ENCODE measurements at regions not wholly inside any gene's neighbourhood (a gene's known extent, or its start where the extent isn't known, plus 50 kb on each side); places are given as distances from the start of the nearest gene placed in this dataset.

DNA sequence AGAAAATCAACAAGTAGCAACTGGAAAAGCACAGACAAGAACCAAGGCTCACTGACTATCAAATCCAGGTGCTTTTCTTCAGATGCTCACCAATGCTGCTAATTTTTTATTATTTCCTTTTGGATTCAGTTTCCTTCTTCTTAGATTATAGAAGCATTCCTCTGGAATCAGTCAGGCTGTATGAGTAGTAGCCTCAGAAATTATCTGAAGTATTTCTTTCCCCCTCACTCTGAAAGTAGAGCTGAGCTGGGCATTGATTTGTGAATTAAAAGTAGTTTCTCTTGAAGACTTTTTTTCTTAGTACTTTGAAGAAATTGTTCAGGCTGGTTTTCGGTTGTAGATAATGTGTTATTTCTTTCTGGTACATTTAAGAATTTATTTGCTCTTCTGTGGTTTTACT is 273.7 kb downstream of the NOL4 start:
- no peak for DNase-seq

DNA sequence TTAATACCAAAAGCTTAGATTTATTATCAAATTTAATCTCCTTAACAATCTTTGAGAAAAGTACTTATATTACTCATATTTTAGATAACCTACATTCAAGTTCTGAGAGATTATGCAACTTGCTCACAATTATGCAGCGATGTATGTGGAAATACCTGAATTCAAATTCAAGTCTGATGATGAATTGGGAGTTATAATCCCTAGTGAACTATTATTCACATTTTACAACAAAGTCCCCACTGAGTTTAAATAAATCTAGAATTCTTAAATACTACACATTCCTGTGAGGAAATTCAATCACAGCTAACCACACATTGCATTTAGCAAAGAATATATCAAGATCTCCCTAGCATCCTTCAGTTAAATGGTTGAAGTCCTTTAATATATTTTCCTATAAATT is 278.4 kb downstream of the NOL4 start:
- no peak for DNase-seq

DNA sequence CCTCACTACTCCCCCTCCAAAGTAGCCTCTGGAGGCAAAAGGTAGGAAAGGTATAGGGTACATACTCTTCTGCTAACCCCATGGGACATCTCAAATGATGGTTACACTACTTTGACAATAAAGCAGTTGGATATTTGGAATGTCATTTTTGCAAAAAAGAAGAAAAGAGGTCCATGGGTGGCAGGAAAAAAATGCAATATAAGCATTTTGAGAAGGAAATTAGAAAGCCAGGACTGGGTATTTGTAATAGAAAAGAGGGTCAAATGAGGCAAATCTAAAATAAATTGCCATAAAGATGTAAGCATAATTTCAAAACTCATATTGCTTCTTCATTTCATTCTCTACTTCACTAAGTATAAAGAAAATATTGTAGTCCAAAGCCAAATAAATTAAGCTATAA is 280.2 kb downstream of the NOL4 start:
- no peak for DNase-seq

DNA sequence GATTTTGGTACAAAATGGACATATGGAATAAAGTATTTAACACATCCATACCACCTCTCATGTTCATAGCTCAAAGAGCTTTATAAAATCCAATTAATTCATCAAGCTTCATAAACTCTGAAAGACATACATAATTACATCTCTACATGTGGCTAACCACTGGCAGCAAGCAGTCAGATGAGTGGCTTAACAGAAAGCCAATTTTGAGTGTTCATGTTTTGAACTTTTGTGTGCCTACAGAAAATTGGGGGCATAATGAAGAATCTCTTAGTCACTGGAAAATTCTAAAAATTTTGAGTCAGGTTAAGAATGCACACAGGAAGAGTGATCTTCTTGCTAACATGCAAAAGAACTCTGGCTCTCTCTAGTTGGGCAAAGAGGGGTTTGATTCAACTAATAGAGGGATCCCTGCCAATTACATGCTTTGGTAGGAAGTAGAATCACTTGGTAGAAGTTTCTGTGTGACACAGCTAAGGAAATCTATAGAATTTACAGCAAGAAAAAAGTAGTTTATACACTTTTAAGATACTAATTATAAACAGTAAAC is 287.4 kb downstream of the NOL4 start:
- DNase-seq: no peak

DNA sequence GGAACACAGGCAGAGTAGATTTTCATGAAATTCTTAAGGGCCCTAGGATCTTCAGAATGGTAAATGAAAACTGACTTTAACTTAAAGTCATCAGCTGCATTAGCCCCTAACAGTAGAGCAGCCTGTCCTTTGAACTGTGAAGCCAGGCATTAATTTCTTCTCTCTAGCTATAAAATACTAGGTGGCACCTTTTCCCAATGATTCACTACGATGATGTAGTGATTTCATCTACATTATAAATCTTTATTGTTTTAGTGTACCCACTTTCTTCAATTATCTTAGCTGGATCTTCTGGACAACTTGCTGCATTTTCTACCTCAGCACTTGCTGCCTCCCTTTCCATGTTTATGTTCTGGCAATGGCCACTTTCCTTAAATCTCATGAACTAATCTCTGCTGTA is 290.5 kb downstream of the NOL4 start:
- DNase-seq: no peak

DNA sequence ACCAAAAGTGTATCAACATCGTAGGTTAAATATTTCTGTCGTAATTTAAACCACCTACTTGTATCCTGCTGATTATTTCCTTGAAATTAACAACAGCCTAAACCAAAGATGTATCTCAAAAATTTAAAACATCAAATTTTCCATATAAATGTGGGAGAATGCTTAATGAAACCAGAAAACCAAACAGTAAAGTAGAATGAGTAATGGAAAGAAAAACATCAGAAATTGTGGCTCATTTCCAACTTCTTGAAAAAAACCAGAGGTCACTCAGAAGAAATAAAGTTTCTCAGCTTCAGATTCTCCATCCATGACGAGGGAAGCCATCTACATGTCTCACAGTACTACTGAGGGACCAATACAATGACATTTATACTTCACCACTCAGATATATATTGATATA is 296.5 kb downstream of the NOL4 start:
- no peak for DNase-seq

DNA sequence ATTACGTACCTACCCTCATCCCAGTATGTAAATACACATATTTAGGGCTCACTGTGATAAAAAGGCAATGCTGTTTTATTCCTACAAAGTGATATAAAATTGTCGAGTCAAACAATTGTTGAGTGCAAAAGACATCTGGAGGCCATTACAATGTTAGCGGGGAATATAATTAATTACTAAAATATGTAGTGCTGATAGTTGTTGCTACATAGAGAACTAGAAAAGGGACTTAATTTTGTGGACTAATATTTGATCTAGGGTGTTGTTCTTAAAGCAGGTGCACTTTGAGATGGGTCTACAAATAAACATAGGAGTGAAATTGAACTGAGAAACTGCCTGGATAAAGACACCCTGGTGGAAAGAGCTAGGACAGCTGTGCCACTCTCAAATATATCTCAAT is 300.1 kb downstream of the NOL4 start:
- DNase-seq: peak; percentile 53 to 62

DNA sequence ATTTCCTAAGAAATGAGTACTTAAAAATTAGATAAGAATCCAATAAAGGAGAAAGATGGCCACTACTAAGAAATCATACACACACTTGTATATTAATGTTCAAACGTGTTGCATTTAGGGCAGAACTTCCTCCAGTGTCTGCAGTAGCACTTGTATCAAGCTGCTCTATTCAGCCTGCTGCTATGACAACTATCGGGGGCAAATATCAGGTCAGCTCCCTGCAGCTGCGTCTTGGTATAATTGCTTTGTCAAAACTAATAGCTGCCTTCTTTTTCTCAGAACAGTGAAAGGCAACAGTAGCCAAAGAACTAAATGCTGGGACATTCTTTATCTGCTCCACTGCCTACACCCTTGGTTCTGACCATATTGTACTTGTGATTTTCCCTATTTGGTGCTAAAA is 300.7 kb downstream of the NOL4 start:
- peak; percentile 81 to 88 for DNase-seq

DNA sequence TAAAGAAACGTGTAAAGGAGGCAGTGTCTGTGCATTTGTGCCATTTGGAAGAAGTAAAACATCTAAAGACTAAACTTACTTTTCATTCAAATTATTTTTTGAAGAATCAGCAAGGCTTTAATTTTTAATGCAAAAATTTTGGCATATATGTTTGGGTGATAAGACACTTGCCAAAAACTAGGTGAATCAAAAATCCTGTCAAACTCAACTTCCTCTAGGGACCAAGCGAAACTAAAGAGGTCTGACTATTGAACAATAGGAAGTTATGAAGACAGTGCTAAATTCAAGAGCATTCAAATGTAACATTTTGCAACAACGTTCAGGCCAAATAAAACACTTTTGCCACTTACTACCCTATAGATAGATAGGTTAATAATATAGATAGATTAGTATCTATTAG is 306.1 kb downstream of the NOL4 start:
- DNase-seq: no peak

DNA sequence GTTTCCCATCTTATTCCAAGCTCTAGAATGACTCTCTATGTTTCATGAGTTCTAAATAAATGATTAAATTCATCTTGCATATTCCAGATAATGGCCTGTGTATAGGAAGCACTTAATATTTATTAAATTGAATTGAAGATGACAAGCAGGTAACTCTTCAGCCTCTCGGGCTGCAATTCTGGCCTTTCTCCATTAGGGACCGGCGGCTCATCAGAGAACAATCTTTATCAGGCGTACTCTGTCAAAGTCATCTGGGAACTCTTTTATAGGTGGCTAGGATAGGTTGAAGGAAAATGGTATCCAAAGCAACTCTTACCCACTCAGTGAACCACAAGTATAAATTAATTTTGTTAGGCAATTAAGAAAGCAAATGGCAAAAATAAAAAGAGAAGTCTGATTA is 308.5 kb downstream of the NOL4 start:
- no peak for DNase-seq

DNA sequence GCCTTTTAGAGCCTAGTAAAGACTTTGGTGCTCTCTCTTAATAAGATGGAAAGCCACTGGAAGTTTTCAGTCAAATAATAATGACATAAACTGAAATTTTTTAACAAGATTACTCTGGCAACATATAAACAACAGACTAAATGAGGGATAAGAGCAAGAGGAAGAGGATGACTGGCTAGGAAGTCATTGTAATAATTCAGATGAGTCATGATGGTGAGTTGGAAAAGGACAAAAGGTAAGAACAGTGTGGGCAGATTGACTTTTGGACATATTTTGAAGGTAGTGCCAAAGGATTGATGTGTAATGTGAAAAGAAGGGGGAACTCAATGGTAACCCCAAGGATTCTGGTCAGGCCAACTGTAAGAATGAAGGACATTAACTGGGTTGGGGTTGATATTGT is 310.3 kb downstream of the NOL4 start:
- no peak for DNase-seq

DNA sequence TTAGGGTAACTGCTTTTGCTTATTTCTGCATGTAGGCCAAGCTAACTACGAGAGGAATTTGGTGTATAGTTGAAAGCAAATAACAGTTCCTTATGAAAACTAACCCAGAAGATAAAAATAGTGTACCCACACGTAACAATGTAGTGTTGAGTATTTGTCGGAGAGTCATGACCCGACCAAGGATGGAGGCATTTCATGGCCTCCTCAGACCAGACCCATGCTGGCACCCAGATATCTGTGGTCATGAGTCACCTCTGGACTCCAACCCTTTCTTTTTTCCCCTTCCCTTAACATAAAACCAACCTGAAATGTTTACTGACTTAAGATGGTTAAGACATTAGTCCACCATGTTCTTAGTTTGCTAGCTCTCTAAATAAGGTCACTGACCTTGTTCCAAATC is 318.7 kb downstream of the NOL4 start:
- no peak for DNase-seq

DNA sequence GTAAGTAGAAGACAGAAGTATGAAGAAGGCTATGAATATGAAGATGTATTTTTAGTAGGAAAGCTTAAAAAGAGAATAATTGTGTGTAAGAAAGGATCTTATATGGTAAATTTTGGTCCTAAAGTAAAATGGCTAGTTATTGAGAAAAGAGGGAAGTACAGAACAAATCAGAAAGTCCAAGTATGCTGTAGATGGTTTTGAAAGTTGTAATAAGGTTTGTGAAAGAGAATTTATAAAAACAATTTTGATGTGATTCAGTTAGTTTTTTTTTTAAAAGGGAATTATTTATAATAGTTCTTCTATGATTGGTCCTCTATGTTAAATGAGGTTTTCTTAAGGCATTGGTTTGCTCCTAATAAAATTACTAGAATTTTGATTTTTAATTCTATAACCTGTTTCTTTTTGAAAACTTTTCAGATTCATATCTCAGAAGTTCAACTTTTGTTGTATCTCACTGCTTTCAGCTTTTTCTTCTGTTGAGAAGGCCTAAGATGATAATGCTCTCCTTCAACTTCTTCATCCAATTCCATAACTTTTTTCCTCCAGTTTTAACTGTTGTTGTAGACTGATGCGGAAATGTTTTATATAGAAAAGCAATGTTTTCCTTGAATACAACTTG is 322.7 kb downstream of the NOL4 start:
- no peak for DNase-seq

DNA sequence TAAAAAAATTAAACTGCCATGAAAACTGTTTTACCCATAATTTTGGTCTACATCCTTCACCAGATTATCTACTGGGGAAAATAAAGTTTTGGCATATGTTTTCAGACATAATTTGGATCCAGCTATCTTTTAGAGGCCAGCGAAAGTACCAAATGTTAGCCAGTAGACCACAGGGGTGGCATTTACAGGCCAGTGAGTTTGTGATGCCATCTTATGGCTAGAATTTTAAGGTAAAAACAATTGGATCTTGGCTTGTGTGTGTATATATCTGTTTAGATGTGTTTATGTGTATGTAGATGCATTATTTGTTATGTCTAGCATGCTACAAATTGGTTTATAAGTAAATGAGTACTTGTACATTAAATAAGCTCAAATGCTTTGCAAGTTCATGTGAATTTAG is 322.6 kb downstream of the ASXL3 start:
- no peak for DNase-seq

DNA sequence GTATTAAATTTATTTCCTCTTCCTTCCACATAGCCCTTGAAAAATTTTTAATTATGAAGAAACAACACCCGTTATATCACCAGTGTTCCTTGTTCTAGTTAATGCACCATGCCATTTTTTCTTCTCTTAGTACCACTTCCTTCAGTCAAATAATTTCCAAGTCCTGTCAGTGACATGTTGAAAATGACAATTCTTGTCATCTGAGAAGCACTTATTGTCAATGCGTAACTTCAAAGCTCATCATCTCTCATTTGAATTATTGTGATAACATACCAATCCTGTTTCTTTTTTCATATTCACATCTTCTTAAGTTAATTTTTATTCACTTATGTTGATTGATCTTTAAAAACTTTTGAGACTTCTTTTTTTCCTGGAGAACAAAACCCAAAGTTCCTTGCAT is 320.4 kb downstream of the ASXL3 start:
- DNase-seq: no peak

DNA sequence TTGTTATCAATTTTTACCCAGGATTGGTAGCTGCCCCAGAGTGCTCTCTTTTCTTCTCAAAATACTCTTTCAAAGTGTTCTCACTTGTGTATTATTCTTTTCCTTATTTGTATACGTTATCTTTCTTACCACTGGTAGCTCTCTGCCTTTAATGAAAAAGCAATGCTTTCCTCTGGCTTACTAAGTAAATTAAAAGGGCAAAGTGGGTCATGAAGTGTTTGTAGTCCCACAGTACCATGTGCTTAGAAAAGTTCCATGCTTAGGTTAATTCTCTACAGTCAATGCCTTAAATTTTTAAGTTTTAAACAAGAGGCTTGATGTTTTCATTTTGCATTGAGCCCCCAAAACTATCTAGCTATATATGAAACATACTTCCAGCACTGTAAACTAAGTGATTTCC is 300.2 kb downstream of the ASXL3 start:
- DNase-seq: no peak

DNA sequence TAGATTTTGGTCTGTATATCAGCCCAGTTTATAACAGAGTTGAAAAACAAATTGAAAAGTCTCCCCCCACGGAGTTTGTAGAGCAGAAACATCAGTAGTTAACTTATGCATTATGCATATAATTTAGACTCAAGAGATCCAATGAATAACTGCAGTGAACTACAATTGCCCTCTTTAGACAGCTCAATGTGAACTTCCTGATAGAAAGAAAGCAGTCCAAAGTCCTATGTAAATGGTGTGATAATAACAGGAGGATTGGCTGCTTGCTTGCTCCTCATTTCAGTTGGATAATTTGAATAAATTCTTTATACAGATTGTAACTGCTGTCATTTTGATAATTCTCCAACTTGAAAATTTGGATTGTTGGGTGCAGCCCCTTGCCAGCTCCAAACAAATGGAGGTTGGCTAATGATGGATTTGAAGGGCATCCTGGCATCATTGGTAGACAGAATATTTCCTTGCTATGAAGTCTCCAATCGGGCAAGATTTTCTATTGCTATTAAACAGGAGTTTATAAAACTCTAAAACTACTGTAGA is 297.1 kb downstream of the ASXL3 start:
- no peak for DNase-seq

DNA sequence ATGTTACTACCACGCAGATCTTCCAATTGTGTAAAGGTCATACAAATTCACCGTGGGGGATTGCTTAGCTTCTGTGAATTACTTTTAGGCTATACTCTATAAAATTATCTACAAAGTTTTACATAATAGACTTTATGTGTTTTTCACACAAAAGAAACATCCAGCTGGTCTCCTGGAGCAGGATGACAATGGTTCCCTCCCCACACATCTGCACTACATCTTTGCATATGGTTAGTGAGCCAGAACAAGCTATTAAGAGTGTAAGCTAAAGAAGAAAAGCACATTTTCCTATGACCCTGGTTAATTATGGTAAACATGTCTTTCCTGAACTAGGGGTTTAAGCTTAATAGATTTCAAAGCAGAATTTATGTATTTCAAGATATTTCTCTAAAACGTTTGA is 295.1 kb downstream of the ASXL3 start:
- DNase-seq: no peak

DNA sequence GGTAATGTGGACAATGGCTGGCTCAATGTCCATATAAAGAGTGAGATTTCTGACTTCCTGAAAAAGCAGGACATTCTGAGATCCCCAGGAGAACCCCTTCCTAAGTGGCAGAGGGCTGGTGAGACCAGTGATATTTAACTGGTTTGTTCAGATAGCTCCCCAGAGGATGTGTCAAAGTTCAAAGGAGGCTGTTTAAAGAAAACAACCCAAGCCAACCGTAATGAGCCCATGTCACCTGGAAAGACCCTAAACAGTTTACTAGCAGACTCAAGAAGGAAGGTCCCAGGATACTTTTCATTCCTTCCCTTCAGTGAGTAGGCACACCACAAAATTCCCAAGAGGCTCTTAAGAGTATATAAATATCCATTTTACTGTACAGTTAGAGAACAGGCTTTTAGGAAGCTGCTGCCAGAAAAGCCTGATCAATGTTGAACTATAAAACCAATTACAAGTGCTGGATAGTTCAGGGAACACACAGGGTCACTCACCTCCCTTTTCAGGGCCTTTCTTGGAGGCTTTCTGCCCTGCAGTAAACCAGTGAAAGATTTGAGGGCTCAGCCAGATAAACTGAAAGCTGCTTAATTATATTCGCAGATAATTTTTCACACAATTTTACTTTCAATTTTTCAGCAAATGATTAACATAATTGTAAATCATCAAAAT is 293.5 kb downstream of the ASXL3 start:
- DNase-seq: no peak

DNA sequence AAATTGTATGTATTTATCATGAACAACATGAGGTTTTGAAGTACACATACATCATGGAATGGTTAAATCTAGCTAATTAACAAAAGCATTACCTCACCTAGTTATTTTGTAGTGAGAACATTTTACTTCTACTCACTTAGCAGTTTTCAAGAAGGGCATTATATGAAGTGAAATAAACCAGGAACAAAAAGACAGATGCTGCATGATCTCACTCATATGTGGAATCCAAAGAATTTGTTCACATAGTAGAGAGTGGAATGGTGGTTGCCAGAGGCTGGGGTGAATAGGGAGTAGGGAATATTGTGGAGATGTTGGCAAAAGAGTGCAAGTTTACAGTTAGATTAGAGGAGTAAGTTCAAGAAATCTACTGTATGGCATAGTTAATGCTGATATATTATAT is 292.0 kb downstream of the ASXL3 start:
- DNase-seq: no peak

DNA sequence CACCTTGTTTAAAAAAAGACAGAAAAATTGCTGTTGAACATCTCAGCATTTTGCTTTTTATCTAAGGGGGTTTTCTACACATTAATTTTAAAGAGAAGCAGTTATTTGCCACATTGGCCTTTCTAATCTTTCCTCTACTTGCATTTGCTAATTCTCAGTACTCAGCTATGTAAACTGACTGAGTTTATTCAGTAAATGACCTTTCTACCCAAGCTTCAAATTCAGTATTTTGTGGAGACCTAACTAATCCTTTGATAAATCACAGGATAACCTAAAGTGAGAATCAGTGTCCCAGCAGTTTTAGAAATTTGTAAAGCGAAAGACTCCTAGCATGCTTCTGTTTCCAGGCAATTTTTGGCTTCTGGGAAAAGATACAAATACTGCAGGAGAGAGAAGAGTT is 288.4 kb downstream of the ASXL3 start:
- DNase-seq: no peak

DNA sequence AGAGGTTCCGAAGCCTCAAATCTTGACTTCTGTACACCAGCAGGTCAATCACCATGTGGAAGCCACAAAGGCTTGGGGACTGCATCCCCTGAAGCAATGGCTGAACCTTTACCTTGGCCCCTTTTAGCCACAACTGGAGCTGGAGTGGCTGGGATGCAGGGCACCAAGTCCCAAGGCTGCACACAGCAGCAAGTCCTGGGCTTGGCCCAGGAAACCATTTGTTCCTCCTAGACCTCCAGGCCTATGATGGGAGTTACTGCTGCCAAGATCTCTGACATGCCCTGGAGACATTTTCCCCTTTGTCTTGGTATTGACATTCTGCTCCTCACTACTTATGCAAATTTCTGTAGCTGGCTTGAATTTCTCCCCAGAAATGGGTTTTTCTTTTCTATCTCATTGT is 285.9 kb downstream of the ASXL3 start:
- no peak for DNase-seq

DNA sequence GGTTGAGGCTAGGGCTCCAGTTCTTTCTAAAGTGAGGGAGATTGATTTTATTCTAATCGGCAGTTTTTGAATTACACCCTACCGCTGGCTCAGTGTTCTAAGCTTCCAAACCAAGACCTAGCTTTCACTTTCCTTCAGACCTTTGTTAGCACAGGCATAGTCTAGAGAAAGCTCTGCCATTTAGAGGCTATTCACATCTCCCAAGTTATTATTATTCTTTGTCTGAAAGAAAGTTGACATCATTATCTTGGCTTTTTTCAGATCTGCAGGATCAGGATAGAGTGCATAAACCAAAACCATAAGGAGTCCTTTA is 276.8 kb downstream of the ASXL3 start:
- no peak for DNase-seq

DNA sequence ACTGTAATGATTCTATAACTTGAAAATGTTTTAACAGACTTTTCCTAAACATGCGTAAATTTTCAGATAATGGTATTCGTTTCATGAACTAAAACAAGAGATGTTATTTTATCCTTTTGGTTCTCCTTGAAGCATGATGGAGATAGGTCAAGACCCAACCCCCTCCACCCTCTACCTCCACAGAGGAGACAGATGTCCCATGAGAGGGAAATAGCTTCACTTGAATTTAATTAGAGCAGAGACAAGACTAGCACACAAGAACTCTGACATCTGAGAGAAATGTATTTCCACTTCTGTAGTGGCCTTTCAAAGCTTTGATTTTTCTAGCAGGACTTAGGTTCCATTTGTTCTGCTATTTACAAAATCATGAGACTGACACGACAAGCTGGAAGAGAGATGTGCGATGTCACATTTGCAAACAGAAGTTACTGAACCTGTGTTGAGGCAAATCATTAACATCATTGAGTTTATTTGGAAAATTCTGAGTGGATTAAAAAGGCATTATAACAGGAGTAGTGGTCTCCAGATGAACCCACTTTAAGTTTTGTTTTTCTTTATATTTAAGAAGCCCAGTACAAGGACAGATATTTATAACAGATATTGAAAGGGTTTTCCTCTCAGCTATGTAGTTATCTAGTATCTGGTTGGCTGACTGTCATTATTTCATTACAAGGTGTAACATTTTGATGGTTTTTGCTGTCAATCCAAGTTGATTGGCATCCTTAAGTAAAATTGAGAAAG is 276.2 kb downstream of the ASXL3 start:
- no peak for DNase-seq

Measured in SHP77 (cell line).